Mesenchymal stem cell (in vitro differentiated cells and primary cell): ENCODE measurements at regions not wholly inside any gene's neighbourhood (a gene's known extent, or its start where the extent isn't known, plus 50 kb on each side); places are given as distances from the start of the nearest gene placed in this dataset.

ENCODE experiments used
- DNase-seq: peaks from one replicate; pipeline ENCODE4 v3.0.0-alpha.2; 2013
- H2AFZ ChIP-seq: one replicate; pipeline ENCODE4 v1.6.1; 2013; ENCODE audit warnings: low read depth, mild to moderate bottlenecking, control low read depth, inconsistent platforms, low read length, moderate library complexity
- H2AK5ac ChIP-seq: 2 replicates; pipeline ENCODE4 v1.6.1; 2013; ENCODE audit warnings: low read length, moderate library complexity, mild to moderate bottlenecking, inconsistent platforms; ENCODE audit not compliant: severe bottlenecking
- H2BK120ac ChIP-seq: one replicate; pipeline ENCODE4 v1.6.1; 2013; ENCODE audit warnings: low read depth, mild to moderate bottlenecking, inconsistent platforms, low read length, moderate library complexity
- H2BK12ac ChIP-seq, 2 experiments: one replicate each; pipeline ENCODE4 v1.6.1; 2013; ENCODE audit warnings: inconsistent platforms in 2 of 2, low read length in 2 of 2, mild to moderate bottlenecking in 2 of 2, moderate library complexity in 2 of 2, control low read depth in 1 of 2
- H2BK15ac ChIP-seq: one replicate; pipeline ENCODE4 v1.6.1; 2013; ENCODE audit warnings: mild to moderate bottlenecking, low read depth, inconsistent platforms; ENCODE audit not compliant: poor library complexity, severe bottlenecking
- H2BK5ac ChIP-seq: 2 replicates; pipeline ENCODE4 v1.6.1; 2013; ENCODE audit warnings: low read depth, mild to moderate bottlenecking, low read length, control low read depth, inconsistent platforms; ENCODE audit not compliant: poor library complexity, severe bottlenecking
- H3K14ac ChIP-seq, 2 experiments: one replicate each; pipeline ENCODE4 v1.6.1; 2013; ENCODE audit warnings: inconsistent platforms in 2 of 2, low read length in 2 of 2, control low read depth in 1 of 2, mild to moderate bottlenecking in 1 of 2, moderate library complexity in 1 of 2
- H3K18ac ChIP-seq, 2 experiments: one replicate each; pipeline ENCODE4 v1.6.1; 2013; ENCODE audit warnings: inconsistent platforms in 2 of 2, low read length in 2 of 2, control low read depth in 1 of 2, low read depth in 1 of 2, mild to moderate bottlenecking in 1 of 2
- H3K23ac ChIP-seq, 2 experiments: one replicate each; pipeline ENCODE4 v1.6.1; 2013; ENCODE audit warnings: inconsistent platforms in 2 of 2, low read length in 2 of 2, mild to moderate bottlenecking in 2 of 2, moderate library complexity in 2 of 2, control low read depth in 1 of 2
- H3K27ac ChIP-seq: 2 replicates; pipeline ENCODE4 v1.5.1; 2013; ENCODE audit warnings: mild to moderate bottlenecking, moderate library complexity, low read length, control low read depth, inconsistent platforms; ENCODE audit not compliant: poor library complexity, severe bottlenecking
- H3K27me3 ChIP-seq, 2 experiments: 2 replicates each; pipeline versions ENCODE4 v1.6.1 to v1.7.0; 2013; ENCODE audit warnings: low read length in 2 of 2, mild to moderate bottlenecking in 2 of 2, moderate library complexity in 2 of 2, control low read depth in 1 of 2, inconsistent platforms in 1 of 2; ENCODE audit not compliant: control insufficient read depth in 1 of 2, insufficient read depth in 1 of 2
- H3K36me3 ChIP-seq, 2 experiments: 2 replicates each; pipeline versions ENCODE4 v1.6.1 to v1.7.0; 2013; ENCODE audit warnings: low read length in 2 of 2, control low read depth in 1 of 2, inconsistent platforms in 1 of 2, low read depth in 1 of 2, mild to moderate bottlenecking in 1 of 2; ENCODE audit not compliant: insufficient read depth in 2 of 2, control insufficient read depth in 1 of 2
- H3K4ac ChIP-seq, 2 experiments: one replicate each; pipeline ENCODE4 v1.6.1; 2013; ENCODE audit warnings: inconsistent platforms in 2 of 2, low read length in 2 of 2, mild to moderate bottlenecking in 2 of 2, moderate library complexity in 2 of 2, control low read depth in 1 of 2, low read depth in 1 of 2
- H3K4me1 ChIP-seq: 2 replicates; pipeline ENCODE4 v1.6.1; 2013; ENCODE audit warnings: low read depth, low read length, control low read depth; ENCODE audit not compliant: control insufficient read depth, insufficient read depth
- H3K4me2 ChIP-seq: 2 replicates; pipeline ENCODE4 v1.6.1; 2013; ENCODE audit warnings: low read length, mild to moderate bottlenecking, inconsistent platforms; ENCODE audit not compliant: poor library complexity, severe bottlenecking
- H3K4me3 ChIP-seq, 2 experiments: 2 replicates each; pipeline versions ENCODE4 v1.5.1 to v1.7.0; 2013; ENCODE audit warnings: low read length in 2 of 2, mild to moderate bottlenecking in 2 of 2, control low read depth in 1 of 2, low read depth in 1 of 2; ENCODE audit not compliant: insufficient read depth in 1 of 2
- H3K79me1 ChIP-seq: replicated peaks from 2 replicates; pipeline ENCODE4 v1.6.1; 2013; ENCODE audit warnings: mild to moderate bottlenecking, control low read depth, low read length, inconsistent platforms; ENCODE audit not compliant: poor library complexity, severe bottlenecking
- H3K9ac ChIP-seq: 2 replicates; pipeline ENCODE4 v1.7.0; 2013; ENCODE audit warnings: mild to moderate bottlenecking, low read length, moderate library complexity
- H3K9me3 ChIP-seq: 2 replicates; pipeline ENCODE4 v1.7.0; 2013; ENCODE audit warnings: mild to moderate bottlenecking, low read length; ENCODE audit not compliant: control insufficient read depth
- H4K8ac ChIP-seq: one replicate; pipeline ENCODE4 v1.6.1; 2013; ENCODE audit warnings: inconsistent platforms, mild to moderate bottlenecking, low read length, moderate library complexity
- H4K91ac ChIP-seq: one replicate; pipeline ENCODE4 v1.6.1; 2013; ENCODE audit warnings: mild to moderate bottlenecking, low read length, inconsistent platforms
- WGBS: methylation state at CpG from one replicate; pipeline ENCODE4 v1.1.7; 2013; ENCODE audit warnings: mixed read lengths; 5-methylcytosine and 5-hydroxymethylcytosine counted together

- H3K9ac ChIP-seq: no peak overlapping the region
- H3K27ac ChIP-seq: no peak overlapping the region
- no peak overlapping the region for H3K23ac ChIP-seq
- no peak overlapping the region for H2BK5ac ChIP-seq
- no peak overlapping the region for H3K4me2 ChIP-seq
- H2BK15ac ChIP-seq: no peak overlapping the region
- H3K18ac ChIP-seq: no peak overlapping the region
- no peak overlapping the region for H4K8ac ChIP-seq
- no peaks in the 10 kb centered on the region for H3K36me3 ChIP-seq
- no peak overlapping the region for H2BK12ac ChIP-seq
- H3K4me3 ChIP-seq: no peak overlapping the region
- no peak overlapping the region for H3K14ac ChIP-seq
- no peak overlapping the region for H3K4ac ChIP-seq
- H3K9me3 ChIP-seq: no peaks in the 10 kb centered on the region
- no peaks in the 10 kb centered on the region for H3K4me1 ChIP-seq
- H2AK5ac ChIP-seq: no peak overlapping the region
- H3K27me3 ChIP-seq: no peaks in the 10 kb centered on the region
- no peak for DNase-seq
- H3K79me1 ChIP-seq: no peaks in the 10 kb centered on the region
- no peak overlapping the region for H2AFZ ChIP-seq
- no peak overlapping the region for H4K91ac ChIP-seq
- H2BK120ac ChIP-seq: no peak overlapping the region
Observed at GRCh38 chr16:62913924-62914323, 877.7 kb upstream of the CDH8 start.

- Histone ChIP-seq H3K4ac (no peak overlapping the region), H3K14ac (no peak overlapping the region), H2BK120ac (no peak overlapping the region), H3K23ac (no peak overlapping the region), H3K9me3 (no peaks in the 10 kb centered on the region), H2BK15ac (no peak overlapping the region), H3K4me1 (no peaks in the 10 kb centered on the region), H3K27ac (no peak overlapping the region), H2AK5ac (no peak overlapping the region), H3K36me3 (no peaks in the 10 kb centered on the region), H3K9ac (no peak overlapping the region), H4K8ac (no peak overlapping the region), H2AFZ (no peak overlapping the region), H3K79me1 (no peaks in the 10 kb centered on the region), H2BK12ac (no peak overlapping the region), H3K4me2 (no peak overlapping the region), H3K4me3 (no peak overlapping the region), H2BK5ac (no peak overlapping the region), H3K18ac (no peak overlapping the region), H4K91ac (no peak overlapping the region), H3K27me3 (no peaks in the 10 kb centered on the region)
- no CpG with 5 or more reads among the region's 2 CpGs for WGBS
- DNase-seq: peak; percentile 6
Observed at GRCh38 chr16:62913333-62913732, 877.1 kb upstream of the CDH8 start.

DNA sequence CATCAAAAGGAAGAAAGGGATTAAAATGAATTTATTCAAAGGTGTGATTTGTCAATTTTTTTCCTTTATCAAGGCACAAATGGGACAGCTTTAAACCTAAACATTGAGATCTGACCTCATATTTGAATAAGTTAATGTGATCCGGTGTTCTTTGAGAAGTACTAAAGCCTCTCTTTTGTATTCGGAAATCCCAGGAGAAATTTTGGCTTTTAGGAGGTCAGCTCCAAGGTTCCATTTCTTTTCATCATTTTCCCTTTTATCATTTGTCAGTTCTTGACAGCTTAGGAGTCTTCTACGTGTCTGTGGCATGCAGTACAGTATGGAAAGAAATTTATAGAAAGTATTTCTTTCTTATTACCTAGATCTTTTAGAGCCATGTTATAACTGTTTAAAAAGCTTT, 873.4 kb upstream of the CDH8 start:
- Histone ChIP-seq H3K14ac (no peak overlapping the region), H4K8ac (no peak overlapping the region), H3K18ac (no peak overlapping the region), H3K4ac (no peak overlapping the region), H2BK5ac (no peak overlapping the region), H3K23ac (no peak overlapping the region), H2AK5ac (no peak overlapping the region), H3K27me3 (no peaks in the 10 kb centered on the region), H2BK12ac (no peak overlapping the region), H3K9ac (no peak overlapping the region), H2AFZ (no peak overlapping the region), H3K4me3 (no peak overlapping the region), H2BK120ac (no peak overlapping the region), H3K4me1 (no peaks in the 10 kb centered on the region), H3K9me3 (no peaks in the 10 kb centered on the region), H3K36me3 (no peaks in the 10 kb centered on the region), H3K27ac (no peak overlapping the region), H4K91ac (no peak overlapping the region), H3K4me2 (no peak overlapping the region), H3K79me1 (no peaks in the 10 kb centered on the region), H2BK15ac (no peak overlapping the region)
- DNase-seq: no peak
- WGBS: 100% methylated on average over 1 of the region's 3 CpGs

DNA sequence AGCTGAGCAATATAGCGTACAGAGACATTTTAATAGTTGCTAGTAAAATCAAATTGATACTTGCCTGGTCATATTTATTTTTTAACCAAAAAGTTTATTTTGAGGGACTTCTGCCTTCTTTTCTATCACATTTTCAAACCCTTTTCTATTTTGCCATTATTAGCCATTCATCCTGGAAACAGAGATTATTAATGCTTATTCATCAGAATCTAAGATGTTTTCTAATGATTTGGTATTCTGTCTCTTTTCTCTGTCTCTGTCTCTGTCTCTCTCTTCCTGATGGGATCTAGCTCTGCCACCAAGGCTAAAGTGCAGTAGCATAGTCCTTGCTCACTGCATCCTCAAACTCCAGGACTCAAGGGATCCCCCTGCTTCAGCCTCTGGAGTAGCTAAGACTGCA, 871.3 kb upstream of the CDH8 start:
- Histone ChIP-seq H3K27ac (no peak overlapping the region), H3K27me3 (no peaks in the 10 kb centered on the region), H2BK5ac (no peak overlapping the region), H3K36me3 (no peaks in the 10 kb centered on the region), H3K4me2 (no peak overlapping the region), H2BK120ac (no peak overlapping the region), H3K79me1 (no peaks in the 10 kb centered on the region), H3K9ac (no peak overlapping the region), H4K8ac (no peak overlapping the region), H2BK15ac (no peak overlapping the region), H3K18ac (no peak overlapping the region), H3K4ac (no peak overlapping the region), H2BK12ac (no peak overlapping the region), H3K4me3 (no peak overlapping the region), H3K9me3 (peaks cover 3% of the 10 kb centered on the region), H4K91ac (no peak overlapping the region), H3K23ac (no peak overlapping the region), H3K14ac (no peak overlapping the region), H2AK5ac (no peak overlapping the region), H2AFZ (no peak overlapping the region), H3K4me1 (no peaks in the 10 kb centered on the region)
- no CpG with 5 or more reads among the region's 1 CpG for WGBS
- no peak for DNase-seq
